M059J (cell line): ENCODE measurements at regions not wholly inside any gene's neighbourhood (a gene's known extent, or its start where the extent isn't known, plus 50 kb on each side); places are given as distances from the start of the nearest gene placed in this dataset.
"Not testable (repeated sequence)": the region's sequence is repeated elsewhere in the genome, so short reads cannot be mapped to it uniquely, and the experiment has no call there.

Experiments
- DNase-seq: peaks from one replicate; pipeline ENCODE4 v3.0.0-alpha.2; 2012; ENCODE audit warnings: low read depth

- DNase-seq: no peak
Observed at GRCh38 chr14:40268236-40268635, 836.0 kb upstream of the FBXO33 start.

GRCh38 chr14:40265096-40265495, 832.9 kb upstream of the FBXO33 start:
- no peak for DNase-seq

GRCh38 chr14:40252817-40253447, 820.7 kb upstream of the FBXO33 start:
- no peak for DNase-seq

GRCh38 chr14:40248671-40249070, 816.4 kb upstream of the FBXO33 start:
- no peak for DNase-seq

- peak; percentile 41 for DNase-seq
Observed at GRCh38 chr14:40240245-40240859, 808.1 kb upstream of the FBXO33 start.

GRCh38 chr14:40232302-40232701, 800.1 kb upstream of the FBXO33 start:
- DNase-seq: no peak

GRCh38 chr14:40229676-40230075, 797.4 kb upstream of the FBXO33 start:
- DNase-seq: no peak

GRCh38 chr14:40222996-40223395, 790.8 kb upstream of the FBXO33 start:
- DNase-seq: no peak

GRCh38 chr14:40221428-40221827, 789.2 kb upstream of the FBXO33 start:
- peak; percentile 25 for DNase-seq

GRCh38 chr14:40219032-40219431, 786.8 kb upstream of the FBXO33 start:
- DNase-seq: no peak

- no peak for DNase-seq
Observed at GRCh38 chr14:40218282-40218941, 786.2 kb upstream of the FBXO33 start.

GRCh38 chr14:40216976-40217375, 784.7 kb upstream of the FBXO33 start:
- DNase-seq: no peak

- not testable (repeated sequence) for DNase-seq
Observed at GRCh38 chr14:40216408-40216807, 784.2 kb upstream of the FBXO33 start.

GRCh38 chr14:40213701-40214100, 781.5 kb upstream of the FBXO33 start:
- no peak for DNase-seq

- no peak for DNase-seq
Observed at GRCh38 chr14:40204441-40205175, 772.4 kb upstream of the FBXO33 start.

- no peak for DNase-seq
Observed at GRCh38 chr14:40199101-40199500, 766.9 kb upstream of the FBXO33 start.

- DNase-seq: peak; percentile 0
Observed at GRCh38 chr14:40197344-40197743, 765.1 kb upstream of the FBXO33 start.

- peak; percentile 48 for DNase-seq
Observed at GRCh38 chr14:40188006-40188405, 755.8 kb upstream of the FBXO33 start.

- peak; percentile 69 for DNase-seq
Observed at GRCh38 chr14:40164083-40164482, 731.9 kb upstream of the FBXO33 start.

GRCh38 chr14:40139657-40140056, 707.4 kb upstream of the FBXO33 start:
- no peak for DNase-seq

- no peak for DNase-seq
Observed at GRCh38 chr14:40133463-40133862, 701.2 kb upstream of the FBXO33 start.

GRCh38 chr14:40129159-40129558, 696.9 kb upstream of the FBXO33 start:
- DNase-seq: no peak

- DNase-seq: no peak
Observed at GRCh38 chr14:40123816-40124215, 691.6 kb upstream of the FBXO33 start.
